ENCODE measurements at regions not wholly inside any gene's neighbourhood (a gene's known extent, or its start where the extent isn't known, plus 50 kb on each side); places are given as distances from the start of the nearest gene placed in this dataset.

GRCh38 chr20:60525397-60525796 is 567.2 kb downstream of the CDH26 start:
- in situ Hi-C loops (cut with HindIII; ENCODE audit: low pct_ligation_motif_present, low sequenced_read_pairs), result no loop called here
- TF ChIP-seq, protein P1, sequence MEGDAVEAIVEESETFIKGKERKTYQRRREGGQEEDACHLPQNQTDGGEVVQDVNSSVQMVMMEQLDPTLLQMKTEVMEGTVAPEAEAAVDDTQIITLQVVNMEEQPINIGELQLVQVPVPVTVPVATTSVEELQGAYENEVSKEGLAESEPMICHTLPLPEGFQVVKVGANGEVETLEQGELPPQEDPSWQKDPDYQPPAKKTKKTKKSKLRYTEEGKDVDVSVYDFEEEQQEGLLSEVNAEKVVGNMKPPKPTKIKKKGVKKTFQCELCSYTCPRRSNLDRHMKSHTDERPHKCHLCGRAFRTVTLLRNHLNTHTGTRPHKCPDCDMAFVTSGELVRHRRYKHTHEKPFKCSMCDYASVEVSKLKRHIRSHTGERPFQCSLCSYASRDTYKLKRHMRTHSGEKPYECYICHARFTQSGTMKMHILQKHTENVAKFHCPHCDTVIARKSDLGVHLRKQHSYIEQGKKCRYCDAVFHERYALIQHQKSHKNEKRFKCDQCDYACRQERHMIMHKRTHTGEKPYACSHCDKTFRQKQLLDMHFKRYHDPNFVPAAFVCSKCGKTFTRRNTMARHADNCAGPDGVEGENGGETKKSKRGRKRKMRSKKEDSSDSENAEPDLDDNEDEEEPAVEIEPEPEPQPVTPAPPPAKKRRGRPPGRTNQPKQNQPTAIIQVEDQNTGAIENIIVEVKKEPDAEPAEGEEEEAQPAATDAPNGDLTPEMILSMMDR (IDR thresholded peaks at IDR 0.05; ENCODE audit: low read depth, low read length, missing control alignments), result no peak

DNA sequence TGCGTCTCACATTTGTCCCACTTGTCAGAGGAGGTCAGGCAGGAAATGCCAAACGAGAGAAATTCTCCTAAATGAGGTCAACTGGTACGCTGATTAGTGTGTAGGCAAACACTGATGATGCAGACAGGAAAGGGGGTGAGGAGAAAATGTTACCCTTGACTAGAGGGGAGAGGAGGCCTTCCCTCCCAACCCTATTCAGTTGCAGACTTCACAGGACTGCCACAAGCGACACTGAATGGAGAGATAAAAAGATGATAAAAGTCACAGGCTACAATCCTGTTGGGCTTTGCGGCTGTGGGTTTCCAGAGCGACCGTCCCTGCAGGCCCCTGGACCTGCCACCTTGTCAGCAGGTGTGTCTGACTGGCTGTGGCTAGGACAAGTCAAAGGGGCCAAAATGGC is 569.4 kb downstream of the CDH26 start:
- Histone ChIP-seq H3K27me3 (replicated peaks) (no peaks in the 10 kb centered on the region), H3K4me3 (ENCODE audit: low read depth, low read length) (no peak overlapping the region), H3K36me3 (replicated peaks) (no peaks in the 10 kb centered on the region), H3K27ac (no peak overlapping the region)
- no peak for DNase-seq
- in situ Hi-C loops (cut with HindIII; ENCODE audit: low pct_ligation_motif_present, low sequenced_read_pairs), result no loop called here
- TF ChIP-seq, protein P1 (IDR thresholded peaks at IDR 0.05; ENCODE audit: low read depth, low read length, missing control alignments), result no peak

More at GRCh38 chr20:60525397-60525796, 567.2 kb downstream of the CDH26 start:
- Histone ChIP-seq H3K4me3 (ENCODE audit: low read depth, low read length) (no peak overlapping the region), H3K36me3 (replicated peaks) (no peaks in the 10 kb centered on the region), H3K27ac (no peak overlapping the region), H3K27me3 (replicated peaks) (no peaks in the 10 kb centered on the region)
- no peak for DNase-seq

DNA sequence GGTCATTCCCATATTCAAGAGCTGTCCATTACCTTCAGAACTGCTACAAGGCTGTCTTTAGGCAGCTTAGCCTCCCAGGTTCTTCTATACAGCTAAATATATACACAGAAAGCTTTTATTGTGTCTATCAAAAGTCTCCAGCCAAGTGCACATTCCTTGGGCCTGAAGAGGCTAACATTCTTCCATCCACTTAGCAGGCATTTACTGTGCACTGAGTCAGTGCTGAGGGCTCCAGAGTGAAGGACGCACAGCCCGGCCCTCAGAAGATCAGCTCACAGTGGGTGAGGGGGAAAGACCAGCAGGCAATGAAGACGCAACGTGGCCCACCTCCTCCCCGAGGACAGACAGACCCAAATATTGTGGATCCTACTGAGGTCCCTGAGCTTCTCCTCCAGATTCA is 569.9 kb downstream of the CDH26 start:
- in situ Hi-C loops (cut with HindIII; ENCODE audit: low pct_ligation_motif_present, low sequenced_read_pairs), result no loop called here
- Histone ChIP-seq H3K27me3 (replicated peaks) (no peaks in the 10 kb centered on the region), H3K27ac (no peak overlapping the region), H3K36me3 (replicated peaks) (no peaks in the 10 kb centered on the region), H3K4me3 (ENCODE audit: low read depth, low read length) (no peak overlapping the region)
- DNase-seq, result no peak
- TF ChIP-seq, protein P1 (IDR thresholded peaks at IDR 0.05; ENCODE audit: low read depth, low read length, missing control alignments), result no peak

DNA sequence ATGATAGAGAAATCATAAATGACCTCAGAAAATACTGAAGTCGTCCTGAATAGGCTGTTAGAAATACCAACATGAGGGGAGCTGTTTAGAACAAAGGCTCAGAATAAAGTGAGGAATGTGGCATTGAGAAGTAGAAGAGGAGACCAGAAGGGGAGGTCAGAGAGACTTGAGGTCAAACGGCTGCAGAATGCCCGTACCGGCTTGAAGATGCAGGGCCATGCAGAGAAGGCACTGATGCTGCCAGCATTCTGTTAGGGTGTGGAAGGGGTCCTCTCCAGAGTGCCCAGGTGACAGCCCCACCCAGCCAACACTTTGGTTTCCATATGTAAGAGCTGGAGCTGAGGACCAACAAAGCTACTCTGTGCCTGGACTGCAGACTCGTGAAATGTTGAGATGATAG is 570.9 kb downstream of the CDH26 start:
- H3K36me3 ChIP-seq (replicated peaks), result no peaks in the 10 kb centered on the region
- H3K4me3 ChIP-seq (ENCODE audit: low read depth, low read length), result no peak overlapping the region
- no peak overlapping the region for H3K27ac ChIP-seq
- no peaks in the 10 kb centered on the region for H3K27me3 ChIP-seq (replicated peaks)
- in situ Hi-C loops (cut with HindIII; ENCODE audit: low pct_ligation_motif_present, low sequenced_read_pairs), result no loop called here
- DNase-seq, result no peak
- TF ChIP-seq, protein P1 (IDR thresholded peaks at IDR 0.05; ENCODE audit: low read depth, low read length, missing control alignments), result no peak

- Histone ChIP-seq H3K27ac (no peak overlapping the region), H3K36me3 (replicated peaks) (no peaks in the 10 kb centered on the region), H3K27me3 (replicated peaks) (no peaks in the 10 kb centered on the region), H3K4me3 (ENCODE audit: low read depth, low read length) (no peak overlapping the region)
- in situ Hi-C loops (cut with HindIII; ENCODE audit: low pct_ligation_motif_present, low sequenced_read_pairs), result no loop called here
- TF ChIP-seq, protein P1 (IDR thresholded peaks at IDR 0.05; ENCODE audit: low read depth, low read length, missing control alignments), result no peak
- no peak for DNase-seq
These were observed 577.0 kb downstream of the CDH26 start for GRCh38 chr20:60535211-60535610.

GRCh38 chr20:60540591-60540990 is 582.4 kb downstream of the CDH26 start:
- Histone ChIP-seq H3K36me3 (replicated peaks) (no peaks in the 10 kb centered on the region), H3K27me3 (replicated peaks) (no peaks in the 10 kb centered on the region), H3K4me3 (ENCODE audit: low read depth, low read length) (no peak overlapping the region), H3K27ac (no peak overlapping the region)
- TF ChIP-seq, protein P1 (IDR thresholded peaks at IDR 0.05; ENCODE audit: low read depth, low read length, missing control alignments), result no peak
- DNase-seq, result no peak
- in situ Hi-C loops (cut with HindIII; ENCODE audit: low pct_ligation_motif_present, low sequenced_read_pairs), result no loop called here
